GM12891 (cell line): ENCODE measurements at regions not wholly inside any gene's neighbourhood (a gene's known extent, or its start where the extent isn't known, plus 50 kb on each side); places are given as distances from the start of the nearest gene placed in this dataset.

Source experiments
- POLR2A ChIP-seq: IDR thresholded peaks from 2 replicates; pipeline ENCODE4 v1.6.1; 2011; ENCODE audit warnings: low read depth, low read length, control low read depth
- POLR2AphosphoS5 ChIP-seq: IDR thresholded peaks from 2 replicates; pipeline ENCODE4 v1.6.1; 2011; ENCODE audit warnings: low read depth, low read length, control low read depth
- SPI1 ChIP-seq: IDR thresholded peaks from 2 replicates; pipeline ENCODE4 v1.6.1; 2011; ENCODE audit warnings: low read depth, low read length, control low read depth
- TAF1 ChIP-seq: IDR thresholded peaks from 2 replicates; pipeline ENCODE4 v1.6.1; 2011; ENCODE audit warnings: low read depth, low read length, control low read depth

DNA sequence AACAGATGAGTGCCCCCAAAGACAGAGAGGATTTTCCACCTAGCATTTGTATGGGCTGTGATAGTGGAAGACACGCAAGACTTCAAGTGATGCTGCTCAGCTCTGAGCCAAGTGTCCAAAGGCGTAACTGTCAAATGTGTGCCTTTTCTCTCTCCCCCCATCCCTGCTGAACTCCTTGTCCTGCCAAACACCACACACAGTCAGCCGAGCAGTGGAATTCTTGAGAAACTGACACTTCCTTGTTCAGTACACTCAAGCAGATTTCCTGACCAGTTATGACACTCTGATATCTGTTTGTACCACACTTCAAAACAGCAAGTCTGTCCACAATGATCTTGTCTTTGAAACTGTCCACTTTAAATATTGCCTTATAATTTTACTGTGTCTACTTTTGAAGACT is 166.4 kb downstream of the PIK3R1 start:
- TF ChIP-seq POLR2A (no peak), POLR2AphosphoS5 (no peak), TAF1 (no peak), SPI1 (no peak)
